IMR-90 (cell line): ENCODE measurements at regions not wholly inside any gene's neighbourhood (a gene's known extent, or its start where the extent isn't known, plus 50 kb on each side); places are given as distances from the start of the nearest gene placed in this dataset.

Experiments
- ATAC-seq: fragments of 200-7000 bp; cut with Tn5 transposase; 2 replicates; pipeline ENCODE4 v1.9.1; 2020; ENCODE audit warnings: low read depth, mild to moderate bottlenecking, moderate library complexity
- BruUV-seq: library from RNA; stranded (reverse); fragments of 400-500 nt; replicated peaks from 2 replicates; lab custom pipeline; 2021; lab: Mats Ljungman, UMichigan
- CTCF ChIA-PET: fragments of 300-600 bp; formaldehyde crosslinking; extraction: SDS; loops from one replicate; lab custom pipeline; 2021; ENCODE audit warnings: antibody characterized with exemption; lab: Yijun Ruan, JAX
- POLR2A ChIA-PET: fragments of 300-600 bp; sonication (Branson Sonifier 250); formaldehyde crosslinking; loops from one replicate; lab custom pipeline; 2022; ENCODE audit warnings: antibody characterized with exemption; ENCODE audit not compliant: unreplicated experiment; lab: Charles Lee
- DNase-seq: peaks from one replicate; pipeline ENCODE4 v3.0.0; 2013
- H2AFZ ChIP-seq: replicated peaks from 2 replicates; pipeline ENCODE3; 2013; ENCODE audit warnings: low read length, mild to moderate bottlenecking; ENCODE audit not compliant: poor library complexity
- H2AK5ac ChIP-seq: 2 replicates; pipeline ENCODE4 v1.6.1; 2013; ENCODE audit warnings: low read depth, low read length, inconsistent platforms
- H2AK9ac ChIP-seq: replicated peaks from 2 replicates; pipeline ENCODE3; 2013; ENCODE audit warnings: mild to moderate bottlenecking, low read depth, low read length, moderate library complexity; ENCODE audit not compliant: poor library complexity
- H2BK120ac ChIP-seq: 2 replicates; pipeline ENCODE4 v1.6.1; 2013; ENCODE audit warnings: low read depth, low read length, inconsistent platforms
- H2BK15ac ChIP-seq: 3 replicates; pipeline ENCODE4 v1.6.1; 2013; ENCODE audit warnings: low read depth, low read length, inconsistent platforms
- H2BK20ac ChIP-seq: 2 replicates; pipeline ENCODE4 v1.6.1; 2013; ENCODE audit warnings: low read depth, mild to moderate bottlenecking, inconsistent platforms, low read length, moderate library complexity
- H2BK5ac ChIP-seq: 2 replicates; pipeline ENCODE4 v1.6.1; 2013; ENCODE audit warnings: mild to moderate bottlenecking, low read depth, low read length, inconsistent platforms; ENCODE audit not compliant: poor library complexity, severe bottlenecking
- H3K14ac ChIP-seq: replicated peaks from 2 replicates; pipeline ENCODE4 v1.6.1; 2013; ENCODE audit warnings: low read depth, low read length, inconsistent platforms
- H3K18ac ChIP-seq: 2 replicates; pipeline ENCODE4 v1.6.1; 2013; ENCODE audit warnings: low read depth, low read length, control low read depth
- H3K23ac ChIP-seq: 2 replicates; pipeline ENCODE4 v1.6.1; 2013; ENCODE audit warnings: low read depth, low read length, inconsistent platforms
- H3K27ac ChIP-seq: 2 replicates; pipeline ENCODE4 v1.5.1; 2013; ENCODE audit warnings: mild to moderate bottlenecking, control low read depth, low read length; ENCODE audit not compliant: insufficient read depth
- H3K27me3 ChIP-seq: 2 replicates; pipeline ENCODE4 v1.6.1; 2013; ENCODE audit warnings: low read length; ENCODE audit not compliant: control insufficient read depth, insufficient read depth
- H3K36me3 ChIP-seq: 2 replicates; pipeline ENCODE4 v1.6.1; 2013; ENCODE audit warnings: low read length, mixed read lengths; ENCODE audit not compliant: control insufficient read depth, insufficient read depth
- H3K4ac ChIP-seq: 2 replicates; pipeline ENCODE4 v1.6.1; 2013; ENCODE audit warnings: low read depth, low read length, inconsistent platforms
- H3K4me1 ChIP-seq: 2 replicates; pipeline ENCODE4 v1.6.1; 2013; ENCODE audit warnings: low read length, mixed read lengths; ENCODE audit not compliant: control insufficient read depth, insufficient read depth
- H3K4me2 ChIP-seq: 2 replicates; pipeline ENCODE4 v1.6.1; 2013; ENCODE audit warnings: low read depth, mild to moderate bottlenecking, control low read depth, low read length, moderate library complexity
- H3K4me3 ChIP-seq: 2 replicates; pipeline ENCODE4 v1.5.1; 2013; ENCODE audit warnings: low read depth, mild to moderate bottlenecking, control low read depth, low read length, moderate library complexity; ENCODE audit not compliant: insufficient read depth
- H3K56ac ChIP-seq: 2 replicates; pipeline ENCODE4 v1.6.1; 2013; ENCODE audit warnings: low read length, inconsistent platforms; ENCODE audit not compliant: insufficient read depth; ENCODE audit errors: extremely low read depth
- H3K79me1 ChIP-seq, 2 experiments: 2 replicates each; pipeline ENCODE4 v1.6.1; 2013; ENCODE audit warnings: low read length in 2 of 2, inconsistent platforms in 1 of 2, low read depth in 1 of 2
- H3K9ac ChIP-seq: 2 replicates; pipeline ENCODE4 v1.6.1; 2013; ENCODE audit warnings: low read depth, low read length, control low read depth
- H3K9me1 ChIP-seq: 2 replicates; pipeline ENCODE4 v1.6.1; 2013; ENCODE audit warnings: low read length, inconsistent platforms; ENCODE audit not compliant: insufficient read depth
- H3K9me3 ChIP-seq: 2 replicates; pipeline ENCODE4 v1.6.1; 2013; ENCODE audit warnings: low read length; ENCODE audit not compliant: control insufficient read depth, insufficient read depth
- H4K20me1 ChIP-seq: 2 replicates; pipeline ENCODE4 v1.6.1; 2013; ENCODE audit warnings: low read length, inconsistent platforms; ENCODE audit not compliant: insufficient read depth
- H4K5ac ChIP-seq: 2 replicates; pipeline ENCODE4 v1.6.1; 2013; ENCODE audit warnings: mild to moderate bottlenecking, low read depth, low read length, control low read depth
- H4K8ac ChIP-seq, 2 experiments: 2 replicates each; pipeline ENCODE4 v1.6.1; 2013; ENCODE audit warnings: low read depth in 2 of 2, low read length in 2 of 2, control low read depth in 1 of 2, inconsistent platforms in 1 of 2
- H4K91ac ChIP-seq: 2 replicates; pipeline ENCODE4 v1.6.1; 2013; ENCODE audit warnings: low read depth, low read length, inconsistent platforms; ENCODE audit not compliant: insufficient read depth
- BHLHE40 ChIP-seq: fragments of 150-350 bp; IDR thresholded peaks from 2 replicates; pipeline ENCODE4 v1.6.1; 2016; ENCODE audit warnings: mild to moderate bottlenecking, low read depth, low read length
- CEBPB ChIP-seq: IDR thresholded peaks from 2 replicates; pipeline ENCODE4 v1.6.1; 2012; ENCODE audit warnings: low read depth, low read length, improper control_type of control experiment
- FOS ChIP-seq: fragments of 150-350 bp; IDR thresholded peaks from 2 replicates; pipeline ENCODE4 v1.6.1; 2016; ENCODE audit warnings: low read depth, low read length
- MAFK ChIP-seq: IDR thresholded peaks from 2 replicates; pipeline ENCODE4 v1.6.1; 2012; ENCODE audit warnings: low read depth, low read length, improper control_type of control experiment
- MAZ ChIP-seq: IDR thresholded peaks from 2 replicates; pipeline ENCODE4 v1.6.1; 2012; ENCODE audit warnings: low read depth, mild to moderate bottlenecking, low read length, improper control_type of control experiment, moderate library complexity, borderline replicate concordance
- MXI1 ChIP-seq: IDR thresholded peaks from 2 replicates; pipeline ENCODE4 v1.6.1; 2012; ENCODE audit warnings: low read depth, mild to moderate bottlenecking, low read length, moderate library complexity, borderline replicate concordance
- RFX5 ChIP-seq: IDR thresholded peaks from 2 replicates; pipeline ENCODE4 v1.8.0; 2012; ENCODE audit warnings: low read depth, mild to moderate bottlenecking, low read length, moderate library complexity
- WGBS, 2 experiments: methylation state at CpG; one replicate each; pipeline versions ENCODE4 v1.1.5 to v1.1.7; 2013; ENCODE audit warnings: missing lambda C conversion rate in 2 of 2; ENCODE audit not compliant: insufficient read length in 1 of 2; ENCODE audit errors: extremely low coverage in 2 of 2; 5-methylcytosine and 5-hydroxymethylcytosine counted together
- dilution Hi-C: fragments of 300-500 bp; cut with HindIII; formaldehyde crosslinking; loops from one replicate; pipeline ENCODE4 v1.14.3; 2018; ENCODE audit warnings: low sequenced_read_pairs; ENCODE audit not compliant: unreplicated experiment
- in situ Hi-C: fragments of 300-500 bp; cut with MboI; formaldehyde crosslinking; loops from 3 replicates; pipeline ENCODE4 v1.14.3; 2019; ENCODE audit warnings: low sequenced_read_pairs, inconsistent platforms, mixed read lengths
- intact Hi-C: fragments of 100-400 bp; cut with micrococcal nuclease; formaldehyde crosslinking; loops from 2 replicates; pipeline ENCODE4 v1.10.0; 2022
- TF ChIP-seq, protein P1 (sequence below): fragments of 150-350 bp; IDR thresholded peaks from 2 replicates; pipeline ENCODE4 v1.6.1; 2016; ENCODE audit warnings: low read depth, mild to moderate bottlenecking, low read length, moderate library complexity, borderline replicate concordance
- TF ChIP-seq, protein P2 (sequence below): fragments of 150-350 bp; IDR thresholded peaks from 2 replicates; pipeline ENCODE4 v1.6.1; 2017; ENCODE audit warnings: mild to moderate bottlenecking, antibody characterized with exemption, low read length, low read depth

- H3K27ac ChIP-seq: no peak overlapping the region
- no peak overlapping the region for H3K9ac ChIP-seq
- H3K56ac ChIP-seq: no peak overlapping the region
- WGBS, 2 experiments: no CpG with 5 or more reads among the region's 10 CpGs
- H3K23ac ChIP-seq: no peak overlapping the region
- no peak overlapping the region for H3K4me2 ChIP-seq
- no TSS peak for BruUV-seq
- H2AK5ac ChIP-seq: no peak overlapping the region
- no peak overlapping the region for H3K18ac ChIP-seq
- no peak overlapping the region for H2AFZ ChIP-seq
- no peak overlapping the region for H2BK15ac ChIP-seq
- H3K36me3 ChIP-seq: no peaks in the 10 kb centered on the region
- no peak overlapping the region for H2BK20ac ChIP-seq
- ChIA-PET CTCF (no interaction called here), POLR2A (no interaction called here)
- no peak overlapping the region for H3K4me3 ChIP-seq
- H2AK9ac ChIP-seq: no peak overlapping the region
- H3K4ac ChIP-seq: no peak overlapping the region
- H4K91ac ChIP-seq: no peak overlapping the region
- peaks cover 3% of the 10 kb centered on the region; the same call in 1 of the 2 replicates for H3K9me3 ChIP-seq
- DNase-seq (no peak), ATAC-seq (no peak)
- in situ Hi-C loops (no loop called here), intact Hi-C loops (no loop called here), dilution Hi-C loops (no loop called here)
- no peak overlapping the region for H4K5ac ChIP-seq
- no peak overlapping the region for H4K8ac ChIP-seq
- no peaks in the 10 kb centered on the region for H3K4me1 ChIP-seq
- no peak overlapping the region for H2BK5ac ChIP-seq
- no peak overlapping the region for H3K14ac ChIP-seq
- H3K79me1 ChIP-seq: no peaks in the 10 kb centered on the region
- no peaks in the 10 kb centered on the region for H3K9me1 ChIP-seq
- H2BK120ac ChIP-seq: no peak overlapping the region
- H4K20me1 ChIP-seq: no peaks in the 10 kb centered on the region
- H3K27me3 ChIP-seq: no peaks in the 10 kb centered on the region
- no peak for TF ChIP-seq CEBPB
- TF ChIP-seq MAZ: no peak
- TF ChIP-seq FOS: no peak
- TF ChIP-seq, protein P1, sequence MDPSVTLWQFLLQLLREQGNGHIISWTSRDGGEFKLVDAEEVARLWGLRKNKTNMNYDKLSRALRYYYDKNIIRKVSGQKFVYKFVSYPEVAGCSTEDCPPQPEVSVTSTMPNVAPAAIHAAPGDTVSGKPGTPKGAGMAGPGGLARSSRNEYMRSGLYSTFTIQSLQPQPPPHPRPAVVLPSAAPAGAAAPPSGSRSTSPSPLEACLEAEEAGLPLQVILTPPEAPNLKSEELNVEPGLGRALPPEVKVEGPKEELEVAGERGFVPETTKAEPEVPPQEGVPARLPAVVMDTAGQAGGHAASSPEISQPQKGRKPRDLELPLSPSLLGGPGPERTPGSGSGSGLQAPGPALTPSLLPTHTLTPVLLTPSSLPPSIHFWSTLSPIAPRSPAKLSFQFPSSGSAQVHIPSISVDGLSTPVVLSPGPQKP: no peak
- TF ChIP-seq MXI1: no peak
- TF ChIP-seq RFX5: no peak
- TF ChIP-seq, protein P2, sequence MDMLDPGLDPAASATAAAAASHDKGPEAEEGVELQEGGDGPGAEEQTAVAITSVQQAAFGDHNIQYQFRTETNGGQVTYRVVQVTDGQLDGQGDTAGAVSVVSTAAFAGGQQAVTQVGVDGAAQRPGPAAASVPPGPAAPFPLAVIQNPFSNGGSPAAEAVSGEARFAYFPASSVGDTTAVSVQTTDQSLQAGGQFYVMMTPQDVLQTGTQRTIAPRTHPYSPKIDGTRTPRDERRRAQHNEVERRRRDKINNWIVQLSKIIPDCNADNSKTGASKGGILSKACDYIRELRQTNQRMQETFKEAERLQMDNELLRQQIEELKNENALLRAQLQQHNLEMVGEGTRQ: no peak
- no peak for TF ChIP-seq MAFK
- no peak for TF ChIP-seq BHLHE40
Measured at GRCh38 chr5:101212942-101213514, 309.9 kb upstream of the ST8SIA4 start.
